AG10803 (cell line): ENCODE measurements at regions not wholly inside any gene's neighbourhood (a gene's known extent, or its start where the extent isn't known, plus 50 kb on each side); places are given as distances from the start of the nearest gene placed in this dataset.

ENCODE experiments used
- DNase-seq: peaks from one replicate; pipeline ENCODE4 v3.0.0; 2010; ENCODE audit warnings: low read depth
- H3K4me3 ChIP-seq: 2 replicates; pipeline ENCODE4 v1.5.1; 2011; ENCODE audit warnings: mild to moderate bottlenecking, low read length, control low read depth
- TF ChIP-seq, protein P1 (sequence below): conservative IDR thresholded peaks from 2 replicates; pipeline ENCODE4 v1.5.1; 2011; ENCODE audit warnings: mild to moderate bottlenecking, low read length, control low read depth, inconsistent platforms

DNA sequence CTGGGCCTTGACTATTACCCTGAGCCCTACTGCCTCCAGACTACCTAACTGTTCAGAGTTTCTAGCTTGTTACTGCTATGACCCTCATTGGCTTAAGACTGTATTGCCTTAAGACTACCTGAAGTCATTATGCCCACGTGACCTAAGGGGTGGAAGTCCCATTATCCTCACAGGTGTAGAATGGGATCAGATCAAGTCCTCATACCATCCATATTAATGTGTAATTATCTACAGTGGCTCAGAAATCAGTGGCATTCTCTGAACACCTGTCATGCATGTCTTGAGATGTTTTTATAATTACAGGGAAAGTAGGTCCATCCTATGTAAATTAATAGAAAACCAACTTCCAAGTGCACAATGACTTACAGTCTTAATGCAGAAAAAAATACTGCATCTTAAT, 124.0 kb upstream of the CDC42EP3 start:
- TF ChIP-seq, protein P1, sequence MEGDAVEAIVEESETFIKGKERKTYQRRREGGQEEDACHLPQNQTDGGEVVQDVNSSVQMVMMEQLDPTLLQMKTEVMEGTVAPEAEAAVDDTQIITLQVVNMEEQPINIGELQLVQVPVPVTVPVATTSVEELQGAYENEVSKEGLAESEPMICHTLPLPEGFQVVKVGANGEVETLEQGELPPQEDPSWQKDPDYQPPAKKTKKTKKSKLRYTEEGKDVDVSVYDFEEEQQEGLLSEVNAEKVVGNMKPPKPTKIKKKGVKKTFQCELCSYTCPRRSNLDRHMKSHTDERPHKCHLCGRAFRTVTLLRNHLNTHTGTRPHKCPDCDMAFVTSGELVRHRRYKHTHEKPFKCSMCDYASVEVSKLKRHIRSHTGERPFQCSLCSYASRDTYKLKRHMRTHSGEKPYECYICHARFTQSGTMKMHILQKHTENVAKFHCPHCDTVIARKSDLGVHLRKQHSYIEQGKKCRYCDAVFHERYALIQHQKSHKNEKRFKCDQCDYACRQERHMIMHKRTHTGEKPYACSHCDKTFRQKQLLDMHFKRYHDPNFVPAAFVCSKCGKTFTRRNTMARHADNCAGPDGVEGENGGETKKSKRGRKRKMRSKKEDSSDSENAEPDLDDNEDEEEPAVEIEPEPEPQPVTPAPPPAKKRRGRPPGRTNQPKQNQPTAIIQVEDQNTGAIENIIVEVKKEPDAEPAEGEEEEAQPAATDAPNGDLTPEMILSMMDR, result no peak
- DNase-seq, result no peak
- H3K4me3 ChIP-seq, result no peak overlapping the region

DNA sequence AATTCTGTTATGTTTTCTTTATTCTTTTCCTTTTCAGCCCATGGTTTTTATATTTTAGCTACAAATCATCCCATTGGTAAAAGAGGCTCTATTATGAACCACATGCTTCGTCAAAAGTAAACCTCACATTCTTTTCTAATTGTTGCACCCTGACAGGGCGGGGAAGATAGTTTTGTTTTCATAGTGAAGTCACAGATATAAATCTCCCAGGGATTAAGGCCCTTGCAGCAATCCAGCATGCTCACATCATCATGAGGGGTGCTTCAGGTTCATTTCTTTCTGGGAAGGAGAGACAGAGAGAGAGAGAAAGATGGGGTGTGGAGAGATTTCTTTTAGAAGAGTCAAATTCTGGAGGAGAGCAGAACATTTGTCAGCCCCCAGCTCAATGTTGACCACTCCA, 124.5 kb upstream of the CDC42EP3 start:
- DNase-seq, result peak; percentile 91
- H3K4me3 ChIP-seq, result no peak overlapping the region
- TF ChIP-seq, protein P1, result no peak

DNA sequence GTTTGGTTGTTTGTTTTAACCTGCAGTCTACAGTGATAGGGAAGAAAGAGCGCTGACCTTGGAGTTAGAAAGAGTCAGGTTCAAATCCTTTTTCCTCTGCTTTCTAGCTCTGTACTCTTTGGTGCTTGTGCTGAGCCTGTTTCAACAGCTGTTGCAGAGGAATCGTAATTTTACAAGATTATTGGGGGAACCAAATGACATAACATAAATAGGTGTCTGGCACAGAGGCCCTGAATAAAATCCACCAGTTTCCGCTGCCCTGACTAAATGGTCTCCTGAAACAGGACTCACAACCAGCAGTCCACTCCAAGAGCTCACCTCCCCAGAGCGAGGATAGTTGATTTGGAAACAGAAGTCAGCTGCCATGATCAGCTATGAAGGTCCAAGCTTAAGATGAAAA, 125.0 kb upstream of the CDC42EP3 start:
- TF ChIP-seq, protein P1, result no peak

DNA sequence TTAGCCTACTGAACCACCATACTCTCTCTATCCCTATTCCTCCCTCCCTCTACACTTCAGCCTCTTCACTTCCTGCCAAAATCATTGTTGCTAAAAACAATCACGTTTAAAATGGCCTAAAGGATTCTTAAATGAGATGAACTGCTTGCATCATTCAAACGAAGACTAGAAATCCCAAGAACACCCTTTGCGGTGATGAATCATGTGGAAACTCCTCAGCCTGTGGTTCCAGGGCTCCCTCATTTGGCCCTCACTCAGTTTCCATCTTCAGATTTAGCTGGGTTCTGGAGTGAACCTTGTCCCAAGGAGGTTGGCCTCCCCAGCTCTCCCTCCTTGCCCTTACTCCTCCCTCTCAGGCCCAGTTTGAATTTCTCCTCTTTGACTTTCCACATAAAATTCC, 125.6 kb upstream of the CDC42EP3 start:
- H3K4me3 ChIP-seq, result no peak overlapping the region
- peak; percentile 70 for DNase-seq
- TF ChIP-seq, protein P1, result no peak

More for the DNA sequence above, 125.0 kb upstream of the CDC42EP3 start:
- no peak for DNase-seq
- no peak overlapping the region for H3K4me3 ChIP-seq

DNA sequence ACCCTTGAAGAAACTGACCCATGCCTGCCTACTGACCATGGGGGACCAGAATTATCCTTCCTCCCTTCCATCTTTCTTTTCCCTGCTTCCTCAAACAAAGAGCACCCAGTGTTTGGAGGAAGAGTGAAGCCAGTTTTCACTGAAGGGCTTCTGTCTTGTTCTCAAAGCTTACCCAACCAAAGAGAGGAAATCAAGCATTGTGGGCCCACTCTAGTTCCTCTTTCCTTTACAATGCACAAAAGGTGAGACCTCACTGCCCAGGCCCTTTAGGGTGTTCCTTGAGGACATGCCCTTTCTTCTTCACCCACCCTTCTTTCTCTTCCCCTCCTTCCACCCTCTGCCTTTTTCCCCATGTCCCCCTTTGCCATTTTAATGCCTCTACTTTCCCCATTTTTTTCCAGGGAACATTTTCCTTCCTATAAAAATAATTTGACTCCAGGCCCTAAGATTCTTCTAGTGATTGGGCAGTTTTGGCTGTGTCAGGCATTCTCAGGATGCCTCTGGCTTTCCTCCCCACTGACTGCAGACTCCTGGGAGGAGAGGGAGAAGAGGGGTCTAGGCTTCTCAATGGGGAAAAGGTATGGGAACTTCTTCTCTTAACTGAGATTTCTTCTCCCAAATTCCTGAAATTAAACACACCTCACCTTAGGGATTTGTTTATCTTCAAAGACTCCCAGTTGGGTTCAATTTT, 126.6 kb upstream of the RMDN2 start:
- no peak overlapping the region for H3K4me3 ChIP-seq
- TF ChIP-seq, protein P1, result no peak
- peak; percentile 53 for DNase-seq

DNA sequence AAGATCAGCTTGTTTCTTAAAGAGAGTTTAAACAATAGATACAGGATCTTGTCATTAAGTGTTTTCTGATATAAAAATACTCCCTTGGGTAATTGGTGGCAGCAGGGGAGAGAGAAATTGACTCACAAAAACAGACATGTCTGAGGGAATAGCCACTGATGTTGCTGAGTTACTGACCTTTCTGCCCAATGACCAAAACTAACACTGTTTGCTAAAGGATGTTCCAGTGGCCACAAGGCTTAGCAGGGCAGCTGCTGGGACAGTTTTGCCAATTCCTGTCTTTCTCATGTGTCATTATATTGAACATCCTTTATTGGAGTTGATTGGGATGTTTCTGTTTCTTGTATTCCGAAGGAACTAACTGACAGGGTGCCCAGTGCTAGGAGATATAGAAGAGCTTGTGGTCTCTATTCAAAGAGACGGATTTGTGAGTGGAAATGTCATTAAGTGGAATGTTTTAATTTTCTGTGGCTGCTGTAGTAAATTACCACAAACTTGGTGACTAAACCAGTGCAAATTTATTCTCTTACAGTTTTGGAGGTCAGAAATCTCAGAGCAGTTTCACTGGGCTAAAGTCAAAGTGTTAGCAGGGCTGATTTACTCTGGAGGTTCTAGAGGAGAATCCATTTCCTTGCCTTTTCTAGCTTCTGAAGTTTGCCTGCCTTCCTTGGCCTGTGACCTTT, 124.8 kb upstream of the RMDN2 start:
- DNase-seq, result peak; percentile 36
- no peak overlapping the region for H3K4me3 ChIP-seq
- TF ChIP-seq, protein P1, result no peak

DNA sequence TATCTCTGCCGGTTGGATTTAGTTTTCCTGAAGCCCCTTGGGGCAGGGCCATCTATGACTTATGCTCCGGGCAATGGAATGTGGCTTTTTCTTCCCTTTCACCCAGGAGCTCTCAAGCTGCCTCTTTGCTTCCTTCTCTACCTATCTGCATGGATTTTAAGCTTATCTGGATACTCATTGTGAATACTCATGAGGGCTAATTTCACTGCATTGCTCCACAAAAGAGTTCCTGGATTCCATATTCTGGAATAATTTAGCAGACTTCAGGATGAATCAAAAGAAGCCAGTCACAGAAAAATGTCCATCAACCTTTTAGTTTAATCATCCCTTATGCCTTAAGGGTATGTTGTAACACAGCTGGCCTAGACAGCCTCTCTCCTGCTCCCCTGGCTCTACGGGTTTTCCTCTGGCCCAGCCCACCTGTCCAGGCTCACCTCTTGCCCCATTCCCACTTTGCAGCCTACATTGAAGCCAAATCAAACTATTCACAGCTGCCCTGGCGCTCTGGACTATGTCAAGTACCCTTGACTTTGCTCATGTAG, 122.8 kb upstream of the RMDN2 start:
- TF ChIP-seq, protein P1, result no peak
- peak; percentile 39 for DNase-seq
- no peak overlapping the region for H3K4me3 ChIP-seq
